HUES48 (cell line): ENCODE measurements at regions not wholly inside any gene's neighbourhood (a gene's known extent, or its start where the extent isn't known, plus 50 kb on each side); places are given as distances from the start of the nearest gene placed in this dataset.

ENCODE experiments used
- H3K27ac ChIP-seq: one replicate; pipeline ENCODE4 v1.7.0; 2013; ENCODE audit warnings: low read depth, low read length, inconsistent platforms
- H3K27me3 ChIP-seq: 2 replicates; pipeline ENCODE4 v1.6.1; 2013; ENCODE audit warnings: mild to moderate bottlenecking, low read length; ENCODE audit not compliant: control insufficient read depth, insufficient read depth
- H3K36me3 ChIP-seq: 2 replicates; pipeline ENCODE4 v1.6.1; 2013; ENCODE audit warnings: low read length; ENCODE audit not compliant: control insufficient read depth, insufficient read depth
- H3K4me1 ChIP-seq: 2 replicates; pipeline ENCODE4 v1.6.1; 2013; ENCODE audit warnings: mild to moderate bottlenecking, low read length; ENCODE audit not compliant: control insufficient read depth, insufficient read depth
- H3K4me3 ChIP-seq: 2 replicates; pipeline ENCODE4 v1.5.1; 2013; ENCODE audit warnings: mild to moderate bottlenecking, low read depth, low read length
- H3K9ac ChIP-seq: 2 replicates; pipeline ENCODE4 v1.6.1; 2013; ENCODE audit warnings: mild to moderate bottlenecking, low read depth, low read length, moderate library complexity
- H3K9me3 ChIP-seq: 2 replicates; pipeline ENCODE4 v1.6.1; 2013; ENCODE audit warnings: low read length; ENCODE audit not compliant: control insufficient read depth, insufficient read depth

DNA sequence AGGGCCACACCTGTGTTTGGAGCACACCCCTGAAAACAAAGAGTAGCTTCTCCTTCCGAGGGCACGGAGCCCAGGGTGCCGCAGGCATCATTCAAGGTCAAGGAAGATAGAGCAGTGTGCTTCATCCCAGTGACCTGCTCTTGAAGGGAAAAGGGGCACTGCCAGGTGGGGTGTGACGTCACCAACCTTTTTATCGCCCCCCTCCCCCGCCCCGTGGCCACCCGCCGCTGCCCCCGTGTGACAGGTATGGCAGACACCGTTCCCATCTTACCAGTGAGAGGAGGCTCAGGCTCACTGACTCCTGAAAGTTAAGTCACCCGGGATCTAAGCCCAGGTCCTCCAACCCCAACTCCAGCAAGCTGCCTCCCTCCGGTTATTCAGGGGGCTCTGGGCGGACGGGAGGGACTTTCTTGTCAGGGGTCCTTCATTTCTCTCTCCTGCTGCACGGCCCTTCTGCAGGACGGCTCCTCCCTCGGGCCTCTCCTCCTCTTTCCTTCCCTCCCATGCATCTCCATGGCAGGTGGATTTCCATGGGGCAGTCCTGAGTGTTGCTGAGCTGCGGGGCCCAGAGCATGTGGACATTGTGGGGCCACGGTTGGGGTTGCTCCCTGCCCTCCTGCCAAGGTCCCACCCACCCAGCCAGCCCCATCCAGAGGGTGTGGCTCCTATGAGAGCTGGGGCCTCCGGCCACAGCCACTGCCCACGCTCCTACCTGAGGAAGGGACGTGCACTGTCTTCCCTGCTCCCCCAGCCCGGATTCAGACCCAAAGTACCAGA is 114.1 kb upstream of the HDAC4 start:
- H3K27ac ChIP-seq: no peak overlapping the region

DNA sequence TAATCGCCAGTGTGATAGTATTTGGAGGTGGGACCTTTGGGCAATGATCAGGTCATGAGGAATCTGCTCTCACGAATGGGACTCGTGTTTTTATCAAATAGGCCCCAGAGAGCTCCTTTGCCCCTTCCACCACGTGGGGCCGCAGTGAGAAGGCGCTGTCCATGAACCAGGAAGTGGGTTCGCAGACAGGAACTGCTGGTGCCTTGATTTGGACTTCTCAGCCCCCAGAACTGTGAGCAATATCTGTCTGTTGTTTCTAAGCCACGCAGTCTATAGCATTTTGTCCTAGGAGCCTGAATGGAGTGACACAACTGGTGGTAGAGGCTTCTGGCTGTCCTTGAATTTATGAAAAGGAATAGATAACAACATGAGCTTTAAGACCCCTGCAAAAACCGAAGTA is 111.2 kb upstream of the HDAC4 start:
- Histone ChIP-seq H3K27ac (no peak overlapping the region), H3K27me3 (no peaks in the 10 kb centered on the region), H3K9me3 (no peaks in the 10 kb centered on the region), H3K4me3 (no peak overlapping the region), H3K36me3 (no peaks in the 10 kb centered on the region), H3K4me1 (no peaks in the 10 kb centered on the region), H3K9ac (no peak overlapping the region)

More for the DNA sequence above, 114.1 kb upstream of the HDAC4 start:
- 0 out of 2 replicates have a peak, but pooled peaks cover 4% of the 10 kb centered on the region for H3K4me1 ChIP-seq
- H3K9ac ChIP-seq: no peak overlapping the region
- no peak overlapping the region for H3K4me3 ChIP-seq
- no peaks in the 10 kb centered on the region for H3K9me3 ChIP-seq
- H3K36me3 ChIP-seq: no peaks in the 10 kb centered on the region
- H3K27me3 ChIP-seq: no peaks in the 10 kb centered on the region

DNA sequence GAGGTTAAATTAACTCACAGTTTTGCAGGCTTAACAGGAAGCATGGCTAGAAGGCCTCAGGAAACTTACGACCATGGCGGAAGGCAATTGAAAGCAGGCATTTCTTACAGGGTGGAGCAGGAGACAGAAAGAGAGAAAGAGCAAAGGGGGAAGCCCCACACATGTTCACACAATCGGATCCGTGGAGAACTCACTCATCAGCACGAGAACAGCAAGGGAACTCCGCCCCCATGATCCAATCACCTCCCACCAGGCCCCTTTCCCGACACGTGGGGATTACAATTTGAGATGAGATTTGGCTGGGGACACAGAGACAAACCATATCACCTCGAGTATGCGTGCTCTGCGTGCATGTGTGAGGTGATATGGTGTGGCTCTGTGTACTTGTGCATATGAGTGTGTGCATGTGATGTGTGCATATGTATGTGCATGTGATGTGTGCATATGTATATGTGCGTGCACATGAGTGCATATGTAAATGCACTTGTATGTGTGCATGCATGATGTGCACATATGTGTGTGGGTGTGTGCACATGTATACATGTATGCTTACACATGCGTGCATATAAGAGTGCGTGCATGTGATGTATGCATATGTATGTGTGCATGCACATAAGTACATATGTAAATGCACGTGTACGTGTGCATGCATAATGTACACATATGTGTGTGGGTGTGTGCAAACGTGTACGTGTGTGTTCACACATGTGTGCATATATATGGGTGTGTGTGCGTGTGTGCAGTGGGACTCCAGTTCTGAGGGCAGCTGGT is 108.7 kb upstream of the HDAC4 start:
- Histone ChIP-seq H3K27ac (no peak overlapping the region), H3K9me3 (no peaks in the 10 kb centered on the region), H3K27me3 (no peaks in the 10 kb centered on the region), H3K4me1 (no peaks in the 10 kb centered on the region), H3K36me3 (no peaks in the 10 kb centered on the region), H3K4me3 (no peak overlapping the region), H3K9ac (no peak overlapping the region)

DNA sequence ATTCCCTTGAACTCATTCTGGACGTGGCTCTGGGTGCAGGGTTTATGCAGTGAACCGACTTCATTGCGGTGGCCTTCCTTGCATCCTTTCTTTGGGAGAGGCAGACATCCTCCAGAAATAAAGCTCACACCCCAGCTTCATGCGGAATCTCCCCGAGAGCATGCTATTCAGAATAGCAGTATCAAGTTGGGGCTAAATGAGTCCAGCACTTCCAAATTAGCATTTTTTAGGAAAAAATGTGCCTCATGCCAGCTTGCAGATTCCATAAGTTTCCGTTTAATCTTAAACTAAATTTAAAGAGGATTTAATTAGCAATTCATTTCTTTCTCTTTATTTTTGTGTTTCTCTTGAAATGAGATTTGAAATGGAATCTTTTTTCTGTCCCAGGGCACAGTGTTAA is 107.4 kb upstream of the HDAC4 start:
- Histone ChIP-seq H3K4me3 (no peak overlapping the region), H3K27me3 (no peaks in the 10 kb centered on the region), H3K9ac (no peak overlapping the region), H3K4me1 (no peaks in the 10 kb centered on the region), H3K9me3 (no peaks in the 10 kb centered on the region), H3K36me3 (no peaks in the 10 kb centered on the region), H3K27ac (no peak overlapping the region)

DNA sequence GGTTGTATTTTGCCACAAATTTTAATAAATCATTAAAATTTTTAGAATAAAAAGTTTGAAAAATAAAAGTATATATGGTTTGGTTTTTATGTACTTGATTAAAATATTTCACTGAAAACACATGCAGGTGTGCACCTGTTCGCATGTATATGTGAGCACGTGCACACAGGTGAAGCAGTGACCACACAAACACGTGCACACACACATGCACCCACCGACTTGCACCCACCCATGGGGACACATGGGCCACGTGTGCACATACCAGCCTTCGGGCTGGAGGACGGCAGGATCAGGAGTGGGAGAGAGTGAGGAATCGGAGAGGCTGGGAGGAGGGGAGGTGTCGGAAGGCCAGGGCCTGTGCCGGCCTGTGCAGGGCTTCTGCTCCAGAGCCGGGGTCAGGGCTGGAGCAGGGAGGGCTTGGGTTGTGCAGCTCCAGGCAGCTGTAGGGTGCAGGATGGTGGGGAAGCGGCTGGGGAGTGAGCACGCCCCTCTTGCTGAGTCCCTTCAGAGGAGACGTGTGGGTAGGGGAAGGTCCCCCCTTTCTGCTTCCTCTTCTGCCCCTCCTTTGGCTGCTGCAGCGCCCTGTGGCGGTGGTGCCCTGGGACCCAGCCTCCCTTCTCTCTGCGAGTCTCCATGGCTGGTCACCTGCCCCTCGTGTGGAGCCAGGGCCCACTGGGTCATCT is 106.9 kb upstream of the HDAC4 start:
- H3K27me3 ChIP-seq: no peaks in the 10 kb centered on the region
- H3K27ac ChIP-seq: no peak overlapping the region
- no peaks in the 10 kb centered on the region for H3K4me1 ChIP-seq
- no peak overlapping the region for H3K9ac ChIP-seq
- H3K9me3 ChIP-seq: no peaks in the 10 kb centered on the region
- no peak overlapping the region for H3K4me3 ChIP-seq
- no peaks in the 10 kb centered on the region for H3K36me3 ChIP-seq

DNA sequence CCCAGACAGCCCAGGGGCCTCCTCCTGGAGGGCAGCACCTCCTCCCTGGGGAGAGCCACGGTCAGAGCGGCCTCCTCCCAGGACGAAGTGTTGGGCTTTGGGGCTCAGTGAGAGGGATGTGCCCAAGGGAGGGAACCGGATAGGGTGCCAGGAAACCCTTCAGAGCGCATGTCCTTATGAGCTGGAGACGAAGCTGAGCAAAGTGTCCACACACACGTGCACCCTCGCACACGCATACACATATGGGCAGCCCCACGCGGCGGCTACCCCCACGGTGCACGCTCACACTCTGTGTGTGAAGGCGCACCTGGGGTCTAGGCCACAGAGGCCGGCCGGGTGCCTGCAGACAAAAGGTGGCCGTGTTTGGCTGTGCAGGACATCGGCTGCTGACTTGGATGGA is 106.1 kb upstream of the HDAC4 start:
- H3K9ac ChIP-seq: no peak overlapping the region
- no peaks in the 10 kb centered on the region for H3K27me3 ChIP-seq
- H3K27ac ChIP-seq: no peak overlapping the region
- H3K9me3 ChIP-seq: no peaks in the 10 kb centered on the region
- no peaks in the 10 kb centered on the region for H3K36me3 ChIP-seq
- no peak overlapping the region for H3K4me3 ChIP-seq
- no peaks in the 10 kb centered on the region for H3K4me1 ChIP-seq

DNA sequence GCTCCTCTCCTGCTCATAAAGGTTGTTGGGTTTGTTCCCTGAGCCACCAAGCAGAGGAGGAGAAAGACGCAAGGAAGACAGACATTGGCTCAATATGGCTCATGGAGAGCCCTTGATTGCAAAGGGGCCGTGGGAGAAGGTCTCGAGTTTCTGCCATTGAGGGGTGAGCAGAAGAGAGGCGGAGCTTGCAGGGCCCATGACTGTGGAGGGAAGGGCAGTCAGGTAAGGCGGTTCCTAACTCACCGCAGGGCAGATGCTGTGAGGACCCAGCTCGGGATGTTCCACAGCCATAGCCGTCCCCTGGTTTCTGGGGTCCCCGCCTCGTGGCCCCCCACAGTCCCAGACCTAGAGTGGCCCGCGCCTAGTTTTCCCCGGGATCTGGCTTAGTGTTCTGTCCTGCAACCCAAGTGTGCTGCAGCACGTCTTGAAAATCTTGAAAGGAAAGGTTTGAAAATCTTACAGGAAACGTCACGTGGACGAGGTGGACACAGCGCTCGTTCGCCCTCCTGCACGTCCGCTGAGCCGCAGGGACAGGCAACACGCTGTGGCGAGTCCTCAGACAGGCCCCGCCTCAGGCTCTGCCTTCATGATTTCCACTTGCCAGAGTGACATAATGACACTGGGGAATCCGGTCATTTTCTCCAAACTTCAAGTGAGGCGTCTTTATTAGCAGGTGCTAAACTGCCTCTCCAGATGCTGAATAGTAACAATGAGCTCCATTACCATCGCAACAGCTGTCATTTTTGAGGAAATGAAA is 105.5 kb upstream of the HDAC4 start:
- Histone ChIP-seq H3K27me3 (no peaks in the 10 kb centered on the region), H3K9me3 (no peaks in the 10 kb centered on the region)

DNA sequence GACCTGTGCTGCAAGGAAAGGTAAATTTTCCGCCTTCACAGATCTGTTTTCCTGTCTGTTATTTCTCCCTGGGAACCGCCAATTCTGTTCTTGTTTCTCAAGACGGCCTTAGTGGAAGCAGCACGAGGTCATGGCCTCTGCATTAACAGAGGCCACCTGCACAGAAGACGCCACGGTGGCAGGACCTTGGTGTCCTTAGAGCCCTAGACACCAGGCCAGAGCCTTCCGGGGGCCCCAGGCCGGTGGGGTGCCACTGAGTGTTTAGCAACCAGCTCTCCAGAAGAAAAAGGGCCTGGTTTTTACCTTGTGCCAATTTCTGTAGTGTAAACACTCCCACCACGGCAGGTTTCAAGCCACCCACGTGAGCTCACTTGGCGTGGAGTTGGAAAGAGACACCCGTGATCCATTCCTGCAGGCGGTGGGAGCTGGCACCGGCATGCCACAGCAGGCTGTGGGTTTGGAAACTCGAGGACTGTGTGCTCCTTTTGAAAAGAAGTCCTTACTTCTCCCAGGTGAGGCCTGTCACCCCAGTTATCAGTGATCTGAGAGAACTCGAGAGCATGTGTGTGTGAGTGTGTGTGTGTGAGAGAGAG is 103.9 kb upstream of the HDAC4 start:
- Histone ChIP-seq H3K4me1 (no peaks in the 10 kb centered on the region), H3K9me3 (no peaks in the 10 kb centered on the region), H3K27ac (no peak overlapping the region), H3K9ac (no peak overlapping the region), H3K36me3 (no peaks in the 10 kb centered on the region), H3K27me3 (no peaks in the 10 kb centered on the region), H3K4me3 (no peak overlapping the region)

More for the DNA sequence above, 105.5 kb upstream of the HDAC4 start:
- no peak overlapping the region for H3K4me3 ChIP-seq
- H3K4me1 ChIP-seq: no peaks in the 10 kb centered on the region
- H3K9ac ChIP-seq: no peak overlapping the region
- no peak overlapping the region for H3K27ac ChIP-seq
- no peaks in the 10 kb centered on the region for H3K36me3 ChIP-seq

DNA sequence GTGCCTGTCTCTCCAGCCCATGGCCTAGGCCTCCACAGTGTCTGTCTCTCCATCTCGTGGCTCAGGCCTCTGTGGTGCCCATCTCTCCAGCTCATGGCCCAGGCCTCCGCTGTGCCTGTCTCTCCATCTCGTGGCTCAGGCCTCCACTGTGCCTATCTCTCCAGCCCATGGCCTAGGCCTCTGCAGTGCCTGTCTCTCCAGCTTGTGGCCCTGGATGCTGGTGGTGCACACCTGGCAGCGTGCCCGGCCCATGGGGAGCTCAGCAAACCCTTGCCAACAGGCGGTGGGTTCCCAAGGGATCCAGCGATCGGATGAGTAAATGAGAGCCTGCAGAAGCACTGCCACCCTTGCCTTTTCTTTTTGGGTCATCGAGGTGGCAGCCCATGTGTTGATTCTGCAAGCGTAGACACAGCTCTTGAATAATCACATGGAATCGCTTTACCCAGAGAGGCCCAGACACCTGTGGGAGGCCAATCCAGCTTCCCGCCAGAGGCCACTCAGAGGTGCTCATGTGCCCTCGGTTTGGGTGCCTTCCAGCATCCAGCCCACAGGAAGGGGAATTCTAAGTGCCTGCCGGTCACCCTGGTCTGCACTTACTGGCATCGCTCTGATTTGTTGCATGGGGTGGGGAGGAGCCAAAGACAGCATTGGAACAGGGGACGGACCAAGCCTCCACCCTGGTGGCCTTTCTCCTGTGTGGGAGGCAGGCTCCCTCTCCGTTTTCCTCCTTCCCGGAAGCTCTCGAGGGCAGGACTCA is 101.8 kb upstream of the HDAC4 start:
- Histone ChIP-seq H3K9ac (no peak overlapping the region), H3K4me1 (no peaks in the 10 kb centered on the region), H3K27me3 (no peaks in the 10 kb centered on the region), H3K36me3 (no peaks in the 10 kb centered on the region), H3K4me3 (no peak overlapping the region), H3K9me3 (no peaks in the 10 kb centered on the region), H3K27ac (no peak overlapping the region)
